ENCODE measurements at regions not wholly inside any gene's neighbourhood (a gene's known extent, or its start where the extent isn't known, plus 50 kb on each side); places are given as distances from the start of the nearest gene placed in this dataset.

- TF ChIP-seq OSR1 (CRISPR knock-in tag; IDR thresholded peaks at IDR 0.05) (no peak), PATZ1 (CRISPR knock-in tag; IDR thresholded peaks at IDR 0.05; ENCODE audit: borderline replicate concordance) (no peak), PPARA (CRISPR knock-in tag; IDR thresholded peaks at IDR 0.05; ENCODE audit: borderline replicate concordance) (no peak), ZNF70 (CRISPR knock-in tag; IDR thresholded peaks at IDR 0.05) (no peak), SNAI2 (CRISPR knock-in tag; IDR thresholded peaks at IDR 0.05) (no peak)
Measured at GRCh38 chr1:87652176-87652575, 323.5 kb downstream of the LMO4 start.
